Vagina (tissue), 2 donors: ENCODE measurements at regions not wholly inside any gene's neighbourhood (a gene's known extent, or its start where the extent isn't known, plus 50 kb on each side); places are given as distances from the start of the nearest gene placed in this dataset.

Source experiments
- DNase-seq, 2 donors: peaks; one replicate each; pipeline ENCODE4 v3.0.0-alpha.2; 2017; ENCODE audit errors: extremely low spot score in 2 of 2
- H3K27ac ChIP-seq: fragments of 200-600 bp; sonication (generic); one replicate; pipeline ENCODE4 v1.5.1; 2019
- H3K27me3 ChIP-seq: fragments of 200-600 bp; sonication (generic); one replicate; pipeline ENCODE4 v1.5.1; 2019
- H3K36me3 ChIP-seq, 2 donors: fragments of 200-600 bp; sonication (generic); one replicate each; pipeline ENCODE4 v1.5.1; 2017 to 2019
- H3K4me1 ChIP-seq: fragments of 200-600 bp; sonication (generic); one replicate; pipeline ENCODE4 v1.5.1; 2019
- H3K4me3 ChIP-seq, 2 donors: fragments of 200-600 bp; sonication (generic); 1 replicate in 1 of 2; 2 replicates in 1 of 2; pipeline ENCODE4 v1.5.1; 2016 to 2019
- H3K9me3 ChIP-seq: fragments of 200-600 bp; sonication (generic); one replicate; pipeline ENCODE4 v1.5.1; 2019
- POLR2A ChIP-seq, 2 donors: fragments of 450-650 bp; IDR thresholded peaks; one replicate each; pipeline ENCODE4 v1.6.1; 2017; ENCODE audit warnings: antibody characterized with exemption in 2 of 2, mild to moderate bottlenecking in 2 of 2, moderate library complexity in 2 of 2
- POLR2AphosphoS5 ChIP-seq, 2 donors: sonication (generic); formaldehyde crosslinking; IDR thresholded peaks; one replicate each; pipeline ENCODE4 v1.9.0; 2017; ENCODE audit warnings: antibody characterized with exemption in 2 of 2, mild to moderate bottlenecking in 2 of 2, low read depth in 1 of 2; ENCODE audit not compliant: insufficient read depth in 1 of 2
- intact Hi-C: fragments of 100-400 bp; cut with DNase I; formaldehyde crosslinking; loops from one replicate; pipeline ENCODE4 v1.15.1; 2023
- TF ChIP-seq, protein P1 (sequence below), 3 experiments: fragments of 450-650 bp in 2 of 3; fragments of 200-600 bp in 1 of 3; sonication (generic) in 1 of 3; IDR thresholded peaks; one replicate each; pipeline ENCODE4 v1.5.1; 2017 to 2019; ENCODE audit warnings: antibody characterized with exemption in 3 of 3, mild to moderate bottlenecking in 2 of 3, moderate library complexity in 2 of 3

DNA sequence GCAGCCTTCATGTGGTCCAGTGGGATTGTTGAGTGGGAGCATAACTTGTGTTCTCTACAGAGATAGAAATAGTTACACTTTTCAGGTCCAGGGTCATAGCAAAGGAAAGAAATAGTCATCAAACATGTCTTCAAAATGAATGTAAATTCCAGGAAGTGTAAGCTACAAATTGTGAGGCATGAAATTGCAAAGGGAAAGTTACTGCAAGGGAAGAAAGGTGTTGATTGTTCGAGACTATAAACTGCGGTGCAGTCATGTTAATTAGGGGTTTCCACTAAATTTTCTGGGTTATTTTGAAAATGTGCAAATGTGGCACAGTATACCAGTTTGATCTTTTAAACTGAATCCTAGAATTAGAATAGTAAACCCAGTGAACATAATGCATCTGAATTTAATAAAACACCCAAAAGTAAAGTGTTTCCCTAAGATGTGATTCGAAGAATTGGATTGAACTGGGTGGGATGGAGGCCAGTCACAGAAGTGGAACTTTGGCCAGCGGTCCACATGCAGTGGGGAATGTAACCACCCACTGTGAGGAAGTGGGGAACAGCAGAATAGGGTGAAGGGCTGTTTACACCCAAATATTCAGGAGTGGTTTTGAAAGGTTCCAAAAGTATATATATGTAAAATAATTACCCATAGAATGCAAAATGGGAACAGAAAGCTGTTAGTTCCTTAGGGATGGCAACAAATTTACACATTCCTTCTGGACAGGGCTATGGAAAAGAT, 126.5 kb upstream of the CCDC68 start:
- no peak overlapping the region for H3K4me3 ChIP-seq
- H3K36me3 ChIP-seq = no peaks in the 10 kb centered on the region
- no peak for DNase-seq
- no peaks in the 10 kb centered on the region for H3K27me3 ChIP-seq
- no peak overlapping the region for H3K27ac ChIP-seq
- no peaks in the 10 kb centered on the region for H3K4me1 ChIP-seq
- no peak for TF ChIP-seq POLR2AphosphoS5 (IDR thresholded peaks at IDR 0.05; ENCODE audit: insufficient read depth in 1 of 2, low read depth in 1 of 2)
- TF ChIP-seq, protein P1, sequence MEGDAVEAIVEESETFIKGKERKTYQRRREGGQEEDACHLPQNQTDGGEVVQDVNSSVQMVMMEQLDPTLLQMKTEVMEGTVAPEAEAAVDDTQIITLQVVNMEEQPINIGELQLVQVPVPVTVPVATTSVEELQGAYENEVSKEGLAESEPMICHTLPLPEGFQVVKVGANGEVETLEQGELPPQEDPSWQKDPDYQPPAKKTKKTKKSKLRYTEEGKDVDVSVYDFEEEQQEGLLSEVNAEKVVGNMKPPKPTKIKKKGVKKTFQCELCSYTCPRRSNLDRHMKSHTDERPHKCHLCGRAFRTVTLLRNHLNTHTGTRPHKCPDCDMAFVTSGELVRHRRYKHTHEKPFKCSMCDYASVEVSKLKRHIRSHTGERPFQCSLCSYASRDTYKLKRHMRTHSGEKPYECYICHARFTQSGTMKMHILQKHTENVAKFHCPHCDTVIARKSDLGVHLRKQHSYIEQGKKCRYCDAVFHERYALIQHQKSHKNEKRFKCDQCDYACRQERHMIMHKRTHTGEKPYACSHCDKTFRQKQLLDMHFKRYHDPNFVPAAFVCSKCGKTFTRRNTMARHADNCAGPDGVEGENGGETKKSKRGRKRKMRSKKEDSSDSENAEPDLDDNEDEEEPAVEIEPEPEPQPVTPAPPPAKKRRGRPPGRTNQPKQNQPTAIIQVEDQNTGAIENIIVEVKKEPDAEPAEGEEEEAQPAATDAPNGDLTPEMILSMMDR (IDR thresholded peaks at IDR 0.05) = no peak
- no peak for TF ChIP-seq POLR2A (IDR thresholded peaks at IDR 0.05)
- H3K9me3 ChIP-seq = no peaks in the 10 kb centered on the region
- intact Hi-C loops = no loop called here

DNA sequence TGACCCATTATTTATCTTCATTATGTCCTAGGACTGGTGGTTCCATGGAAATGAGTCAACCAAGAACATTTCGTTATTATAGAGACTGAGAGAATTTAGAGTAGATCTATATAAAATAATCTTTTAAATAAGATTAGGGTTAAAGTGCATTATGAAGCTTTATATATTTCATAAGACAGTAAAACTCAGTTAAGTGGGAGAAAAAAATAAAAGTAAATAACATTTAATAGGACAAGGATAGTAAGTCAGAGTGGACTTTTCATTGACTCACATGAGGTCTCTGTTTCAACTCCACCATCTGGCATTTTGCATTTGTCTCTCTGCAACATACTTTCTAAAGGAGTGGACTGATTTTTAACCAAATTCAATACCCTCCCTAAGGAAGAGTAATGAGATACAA, 125.3 kb upstream of the CCDC68 start:
- H3K9me3 ChIP-seq = no peaks in the 10 kb centered on the region

DNA sequence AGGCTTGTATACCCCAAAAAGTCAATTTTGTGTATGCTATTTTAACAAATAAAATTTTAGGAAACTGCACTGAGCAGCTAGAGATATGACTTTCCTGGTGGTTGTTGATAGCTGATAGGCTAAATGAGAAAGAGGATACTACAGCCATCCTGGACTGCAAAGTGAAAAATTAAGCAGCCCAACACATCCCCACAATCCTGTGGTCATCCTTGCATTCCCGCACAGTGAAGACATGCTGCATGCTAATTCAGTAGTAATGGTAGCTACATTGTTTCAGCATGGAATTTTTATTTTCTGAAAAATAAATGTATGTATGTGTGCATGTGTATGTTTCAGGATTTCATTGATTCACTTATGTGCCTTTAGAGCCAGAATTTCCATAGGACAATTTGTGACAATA, 124.2 kb upstream of the CCDC68 start:
- Histone ChIP-seq H3K27me3 (no peaks in the 10 kb centered on the region), H3K4me3 (no peak overlapping the region), H3K27ac (no peak overlapping the region), H3K9me3 (no peaks in the 10 kb centered on the region), H3K36me3 (no peaks in the 10 kb centered on the region), H3K4me1 (no peaks in the 10 kb centered on the region)
- intact Hi-C loops = no loop called here
- no peak for TF ChIP-seq POLR2AphosphoS5 (IDR thresholded peaks at IDR 0.05; ENCODE audit: insufficient read depth in 1 of 2, low read depth in 1 of 2)
- TF ChIP-seq POLR2A (IDR thresholded peaks at IDR 0.05) = no peak
- TF ChIP-seq, protein P1 (IDR thresholded peaks at IDR 0.05) = no peak
- DNase-seq = no peak

More for the DNA sequence above, 125.3 kb upstream of the CCDC68 start:
- Histone ChIP-seq H3K27ac (no peak overlapping the region), H3K4me3 (no peak overlapping the region), H3K36me3 (no peaks in the 10 kb centered on the region), H3K4me1 (no peaks in the 10 kb centered on the region), H3K27me3 (no peaks in the 10 kb centered on the region)
- no peak for TF ChIP-seq POLR2AphosphoS5 (IDR thresholded peaks at IDR 0.05; ENCODE audit: insufficient read depth in 1 of 2, low read depth in 1 of 2)
- TF ChIP-seq POLR2A (IDR thresholded peaks at IDR 0.05) = no peak
- TF ChIP-seq, protein P1 (IDR thresholded peaks at IDR 0.05) = no peak
- no peak for DNase-seq
- intact Hi-C loops = no loop called here

DNA sequence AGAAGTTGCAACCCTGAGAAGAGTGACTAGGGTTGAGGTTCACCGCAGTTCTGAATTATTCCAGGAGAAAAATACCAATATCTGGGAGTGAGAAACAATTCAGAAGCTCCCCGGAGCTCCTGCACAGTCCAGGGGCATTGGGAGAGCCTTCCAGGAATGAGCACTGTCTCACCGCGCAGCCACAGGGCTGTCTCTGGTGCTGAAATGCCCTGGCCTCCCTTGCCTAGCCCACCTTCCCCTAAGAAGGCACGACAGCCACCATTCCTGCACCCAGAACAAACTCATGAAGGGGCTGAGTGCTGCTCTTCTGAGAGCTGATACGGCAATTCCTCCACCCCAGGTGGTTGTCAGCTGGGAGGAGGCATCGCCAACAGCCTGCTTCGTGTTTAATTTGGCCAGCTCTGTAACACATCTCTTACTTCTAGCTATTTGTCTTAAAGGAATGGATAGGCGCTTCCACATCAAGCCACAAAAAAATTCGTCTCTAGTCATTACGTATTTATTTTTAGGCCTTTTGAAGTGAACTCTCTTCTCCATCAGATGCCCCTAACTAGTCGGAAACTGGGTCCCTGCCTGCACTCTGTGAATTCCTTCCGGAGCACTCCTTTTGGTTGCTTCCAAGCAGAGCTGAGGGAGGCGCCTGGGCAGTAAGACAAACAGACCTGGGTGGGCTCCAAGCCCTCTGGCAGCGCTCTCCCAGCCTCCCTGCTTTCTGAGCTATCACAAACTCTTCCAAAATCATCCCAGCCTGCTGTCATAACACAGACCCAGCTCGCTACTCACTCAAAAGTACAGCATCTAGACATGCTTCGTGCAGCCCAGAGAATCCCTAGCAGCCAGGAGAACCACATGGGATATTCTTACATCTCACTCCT, 120.5 kb upstream of the CCDC68 start:
- TF ChIP-seq, protein P1 (IDR thresholded peaks at IDR 0.05) = no peak
- no peak for TF ChIP-seq POLR2AphosphoS5 (IDR thresholded peaks at IDR 0.05; ENCODE audit: insufficient read depth in 1 of 2, low read depth in 1 of 2)
- no peaks in the 10 kb centered on the region for H3K4me1 ChIP-seq
- no peak overlapping the region for H3K4me3 ChIP-seq
- DNase-seq = no peak
- no peak overlapping the region for H3K27ac ChIP-seq
- intact Hi-C loops = no loop called here
- H3K36me3 ChIP-seq = no peaks in the 10 kb centered on the region
- H3K27me3 ChIP-seq = no peaks in the 10 kb centered on the region
- no peaks in the 10 kb centered on the region for H3K9me3 ChIP-seq

DNA sequence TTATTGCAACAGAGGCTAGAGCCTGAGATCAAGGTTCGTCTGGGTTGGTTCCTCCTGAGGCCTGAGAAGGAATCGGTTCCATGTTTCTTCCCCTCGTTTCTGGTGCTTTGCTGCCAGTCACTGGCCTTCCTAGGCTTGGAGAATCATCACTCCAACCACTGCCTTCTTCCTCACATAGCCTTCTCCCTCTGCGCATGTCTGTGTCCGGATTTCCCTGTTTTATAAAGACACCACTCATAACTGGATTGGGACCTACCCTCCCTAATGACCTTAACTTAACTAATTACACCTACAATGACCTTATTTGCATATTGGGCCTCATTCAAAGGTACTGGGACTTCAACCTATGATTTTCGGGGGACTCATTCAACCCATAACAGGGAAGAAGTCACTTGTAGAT, 119.8 kb upstream of the CCDC68 start:
- H3K27me3 ChIP-seq = no peaks in the 10 kb centered on the region
- H3K9me3 ChIP-seq = no peaks in the 10 kb centered on the region
- no peak overlapping the region for H3K4me3 ChIP-seq
- no peak overlapping the region for H3K27ac ChIP-seq
- no peak for DNase-seq
- H3K36me3 ChIP-seq = no peaks in the 10 kb centered on the region
- intact Hi-C loops = no loop called here
- TF ChIP-seq, protein P1 (IDR thresholded peaks at IDR 0.05) = no peak
- no peak for TF ChIP-seq POLR2A (IDR thresholded peaks at IDR 0.05)
- TF ChIP-seq POLR2AphosphoS5 (IDR thresholded peaks at IDR 0.05; ENCODE audit: insufficient read depth in 1 of 2, low read depth in 1 of 2) = no peak
- no peaks in the 10 kb centered on the region for H3K4me1 ChIP-seq
